ENCODE measurements at regions not wholly inside any gene's neighbourhood (a gene's known extent, or its start where the extent isn't known, plus 50 kb on each side); places are given as distances from the start of the nearest gene placed in this dataset.

DNA sequence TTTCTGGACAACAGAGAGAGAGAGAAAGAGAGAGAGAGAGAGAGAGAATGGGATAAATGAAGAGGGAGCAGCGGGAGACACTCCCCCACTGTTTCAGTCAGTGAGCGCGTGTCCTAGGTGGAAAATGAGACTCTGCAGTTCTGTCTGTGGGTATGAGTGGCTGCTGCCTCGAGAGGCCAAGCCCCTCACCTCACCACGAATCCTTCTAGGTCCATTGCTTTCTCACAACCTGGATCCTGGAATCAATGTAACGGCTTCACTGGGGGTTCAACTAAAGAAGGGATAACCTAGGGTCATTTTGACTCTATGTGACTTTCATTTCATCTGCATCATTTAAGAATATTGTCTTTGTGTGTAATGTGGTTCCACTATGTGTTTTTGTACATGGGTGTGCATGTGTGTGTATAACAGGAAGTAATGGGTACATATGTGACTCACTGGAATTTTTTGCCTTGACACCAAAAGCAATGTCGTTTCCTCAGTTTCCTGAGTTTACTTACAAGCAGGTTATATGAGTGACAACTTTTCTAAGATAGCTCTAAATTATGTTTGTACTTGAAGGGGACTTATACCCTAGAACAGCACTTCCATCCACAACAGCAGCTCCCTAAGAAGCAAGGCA is 221.4 kb upstream of the TRIB2 start:
- DNase-seq (ENCODE audit: low read depth) = no peak

DNA sequence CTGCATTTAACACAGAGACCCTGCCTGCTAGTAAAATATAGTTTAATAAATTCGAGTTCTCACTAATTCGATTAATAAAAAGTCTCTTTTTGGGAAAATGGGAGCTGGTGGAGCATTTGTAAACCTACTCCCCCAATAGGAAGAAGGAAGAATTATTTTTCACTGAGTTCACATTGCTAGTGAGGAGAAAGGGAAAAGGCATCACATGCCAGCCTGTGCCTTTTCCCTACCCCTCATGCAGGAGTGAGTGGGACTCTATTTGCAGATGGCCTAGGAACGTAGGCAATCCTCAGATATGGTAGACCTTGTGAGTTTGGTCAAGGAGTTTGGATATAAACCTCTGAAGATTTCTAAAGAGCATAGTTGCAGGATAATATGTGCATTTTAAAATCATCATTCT is 218.4 kb upstream of the TRIB2 start:
- no peak for DNase-seq (ENCODE audit: low read depth)

DNA sequence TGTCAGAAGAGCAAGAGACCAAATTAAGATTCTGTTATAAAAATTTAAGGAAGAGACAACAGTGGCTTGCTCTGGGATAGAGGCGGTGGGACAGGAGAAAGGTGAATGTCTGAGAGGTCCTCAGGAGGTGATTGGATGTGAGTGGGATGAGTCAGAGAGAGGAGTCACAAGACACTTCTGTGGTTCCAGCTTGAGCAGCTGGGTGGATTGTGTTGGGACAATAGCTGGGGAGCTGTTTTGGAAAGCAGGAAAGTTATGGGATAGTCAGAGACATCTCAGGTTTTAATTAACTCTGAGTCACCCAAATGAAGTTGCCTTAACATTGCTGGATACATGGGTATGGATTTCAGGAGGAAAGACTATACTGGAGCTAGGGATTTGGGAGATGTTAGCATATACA is 218.0 kb upstream of the TRIB2 start:
- peak; percentile 64 for DNase-seq (ENCODE audit: low read depth)

DNA sequence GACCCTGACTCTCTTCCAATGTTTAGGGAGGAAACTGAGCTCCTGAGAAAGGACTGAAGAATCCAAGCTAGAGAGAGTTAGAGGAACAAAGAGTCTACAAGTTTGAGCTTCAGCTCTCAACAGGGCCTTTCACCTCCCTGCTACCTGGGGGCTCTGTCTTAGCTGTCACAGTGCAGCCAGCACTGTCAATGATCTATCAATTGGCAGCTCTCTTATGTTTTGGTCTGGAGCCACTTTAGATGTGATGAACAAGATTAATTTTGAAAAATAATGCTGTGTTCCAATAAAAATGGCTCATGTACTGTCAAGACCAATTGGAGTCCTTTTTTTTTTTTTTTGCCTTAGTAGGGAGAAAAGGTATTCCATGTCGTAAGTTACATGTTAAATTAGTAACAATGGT is 215.8 kb upstream of the TRIB2 start:
- no peak for DNase-seq (ENCODE audit: low read depth)

DNA sequence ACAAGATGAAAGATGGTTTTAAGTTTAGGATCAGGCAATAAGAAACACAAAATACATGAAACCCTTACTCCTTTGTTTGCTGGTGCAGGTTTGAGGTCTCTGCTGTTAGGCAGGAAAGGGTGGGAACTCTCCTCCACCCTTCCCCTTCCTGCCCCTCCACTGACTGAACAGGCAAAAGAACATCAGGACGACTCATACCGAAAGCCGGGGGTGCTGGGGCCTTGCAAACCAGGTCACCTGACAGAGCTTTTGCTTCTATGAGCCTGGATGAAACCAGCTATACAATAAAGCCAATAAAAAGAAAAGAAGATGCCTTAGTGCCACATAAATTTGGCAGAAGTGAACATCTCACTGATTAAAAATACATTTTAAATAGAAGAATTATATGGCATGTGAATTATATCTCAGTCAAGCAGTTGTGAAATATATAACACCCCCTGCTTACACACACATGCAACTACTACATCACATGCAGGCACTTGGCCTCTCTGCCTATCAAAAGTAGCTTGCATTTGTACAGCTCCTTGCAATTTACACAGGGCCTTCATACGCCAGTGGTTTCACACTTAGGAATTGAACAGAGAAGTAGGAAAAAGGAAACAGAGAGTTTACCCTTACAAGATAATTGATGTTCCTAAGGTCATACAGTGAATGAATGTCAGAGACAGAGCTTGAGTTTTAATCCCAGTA is 215.1 kb upstream of the TRIB2 start:
- no peak for DNase-seq (ENCODE audit: low read depth)

DNA sequence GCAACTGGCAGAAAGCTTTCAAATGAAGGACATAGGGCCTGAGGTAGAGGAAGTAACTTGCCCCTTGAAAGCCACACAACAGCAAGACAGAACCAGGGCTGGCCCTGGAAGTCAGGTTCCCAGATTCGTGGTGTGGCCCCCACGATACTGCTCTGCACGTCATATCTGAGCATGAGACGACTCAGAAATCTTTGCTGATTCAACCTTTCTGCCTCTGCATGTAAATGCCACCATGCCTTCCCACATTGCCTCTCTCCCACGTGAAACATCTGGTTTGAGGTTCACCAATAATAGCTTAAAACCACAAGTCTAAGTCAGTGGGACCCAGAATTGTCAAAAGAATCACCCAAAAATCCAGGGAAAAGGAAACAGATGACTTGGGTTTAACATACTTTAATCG is 214.0 kb upstream of the TRIB2 start:
- no peak for DNase-seq (ENCODE audit: low read depth)

DNA sequence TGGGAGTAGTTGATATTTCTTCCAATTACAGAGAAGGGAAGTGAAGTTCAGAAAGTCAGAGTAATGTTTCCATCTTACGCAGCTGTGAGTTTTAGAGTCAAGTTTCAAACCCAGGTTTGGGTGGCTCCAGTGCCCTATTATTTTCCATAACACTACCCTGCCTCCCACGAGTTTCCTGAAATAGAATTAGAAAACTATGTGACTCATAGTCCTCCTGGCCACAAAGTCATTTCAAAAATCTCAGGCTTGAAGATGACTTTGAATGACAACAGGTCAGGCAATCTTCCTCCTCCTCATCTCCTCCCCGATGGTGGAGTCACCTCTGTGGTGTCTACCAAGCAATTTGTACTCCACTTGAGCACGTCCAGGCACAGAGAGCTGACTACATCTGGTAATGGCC is 212.3 kb upstream of the TRIB2 start:
- DNase-seq (ENCODE audit: low read depth) = no peak

DNA sequence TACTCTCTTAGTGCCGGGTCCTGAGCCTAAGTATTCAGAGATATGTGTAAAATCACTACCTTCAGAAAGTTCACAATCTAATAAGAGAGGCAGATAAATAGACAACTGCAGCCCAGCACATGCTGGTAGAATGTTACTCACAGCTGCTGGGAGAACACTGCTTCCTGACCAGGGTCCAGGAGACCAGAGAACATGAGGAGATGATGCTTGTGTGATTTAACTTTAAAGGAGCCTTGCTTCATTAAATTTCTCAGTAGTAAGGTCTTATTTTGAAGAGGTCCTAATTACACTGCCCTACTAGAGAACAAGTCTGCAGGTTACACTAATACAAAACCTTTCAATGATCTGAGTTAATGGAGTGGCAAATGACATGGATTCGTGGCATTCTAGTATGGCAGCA is 209.9 kb upstream of the TRIB2 start:
- no peak for DNase-seq (ENCODE audit: low read depth)

DNA sequence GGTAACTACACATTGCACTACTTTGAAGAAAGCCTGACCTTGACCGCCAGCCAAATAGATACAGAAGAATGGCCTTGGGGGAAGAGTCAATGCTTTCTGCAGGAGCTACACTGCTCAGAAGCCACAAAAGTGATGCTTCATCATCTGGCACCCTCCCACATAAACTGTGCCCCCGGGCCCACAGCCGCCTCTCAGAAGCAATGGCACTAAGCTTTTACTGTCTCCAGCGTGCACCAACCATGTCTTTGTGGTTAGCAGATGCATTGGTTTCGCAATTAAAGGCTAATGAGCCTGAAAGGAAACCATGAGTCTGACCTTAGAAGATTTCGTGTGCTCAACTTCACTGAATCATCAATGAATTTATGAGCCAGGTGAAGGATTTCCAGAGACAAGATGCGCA is 209.4 kb upstream of the TRIB2 start:
- peak; percentile 88 for DNase-seq (ENCODE audit: low read depth)

DNA sequence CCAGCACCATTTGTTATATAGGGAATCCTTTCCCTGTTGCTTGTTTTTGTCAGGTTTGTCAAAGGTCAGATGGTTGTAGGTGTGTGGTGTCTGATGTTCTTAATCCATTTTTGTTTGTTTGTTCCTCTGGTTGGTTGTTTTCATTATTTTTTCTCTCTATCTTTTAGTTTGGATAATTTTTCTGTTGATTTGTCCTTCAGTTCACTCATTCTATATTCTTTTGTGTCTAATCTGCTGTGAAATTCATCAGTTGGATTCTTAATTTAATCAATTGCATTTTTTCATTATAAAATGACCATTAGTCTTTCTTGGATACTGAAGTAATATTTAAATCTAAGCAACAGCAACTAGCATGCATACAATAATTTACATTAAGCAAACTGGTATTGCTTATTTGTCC is 206.7 kb upstream of the TRIB2 start:
- DNase-seq (ENCODE audit: low read depth) = no peak

DNA sequence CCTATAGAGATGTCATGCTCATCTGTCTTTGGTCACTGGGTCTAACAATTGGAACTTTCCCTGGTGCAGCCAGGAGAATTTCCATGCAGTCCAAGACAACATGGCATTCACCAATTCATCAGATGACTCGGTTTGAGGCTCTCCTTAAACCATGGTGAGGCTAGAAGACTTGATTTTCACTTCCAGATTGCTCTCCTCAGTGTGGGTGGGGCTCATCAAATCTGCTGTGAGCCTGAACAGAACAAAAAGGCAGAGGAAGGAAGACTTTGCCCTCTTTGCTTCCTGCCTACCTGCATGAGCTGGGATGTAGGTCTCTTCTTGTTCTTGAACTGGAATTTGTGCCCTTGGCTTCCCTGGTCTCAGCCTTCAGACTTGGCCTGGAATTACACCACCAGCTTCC is 203.4 kb upstream of the TRIB2 start:
- DNase-seq (ENCODE audit: low read depth) = no peak

DNA sequence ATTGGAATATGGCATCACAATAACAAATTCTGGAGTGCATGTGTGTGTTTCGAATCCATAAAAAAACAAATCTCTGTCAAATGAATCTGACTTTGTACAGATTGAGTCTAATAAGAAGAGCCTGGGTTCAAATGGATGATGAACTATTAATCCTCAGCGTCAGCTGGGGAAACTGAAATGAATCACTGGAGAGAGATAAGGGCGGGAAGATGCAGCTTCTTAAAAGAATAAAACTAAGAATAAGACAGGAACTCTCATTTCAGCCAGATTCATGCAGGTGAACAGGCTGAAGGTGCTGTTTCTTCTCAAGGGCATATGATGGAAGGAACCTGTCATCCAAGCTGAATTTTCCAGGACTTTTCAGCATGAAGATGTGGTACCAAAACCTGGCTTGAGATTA is 202.6 kb upstream of the TRIB2 start:
- DNase-seq (ENCODE audit: low read depth) = no peak

DNA sequence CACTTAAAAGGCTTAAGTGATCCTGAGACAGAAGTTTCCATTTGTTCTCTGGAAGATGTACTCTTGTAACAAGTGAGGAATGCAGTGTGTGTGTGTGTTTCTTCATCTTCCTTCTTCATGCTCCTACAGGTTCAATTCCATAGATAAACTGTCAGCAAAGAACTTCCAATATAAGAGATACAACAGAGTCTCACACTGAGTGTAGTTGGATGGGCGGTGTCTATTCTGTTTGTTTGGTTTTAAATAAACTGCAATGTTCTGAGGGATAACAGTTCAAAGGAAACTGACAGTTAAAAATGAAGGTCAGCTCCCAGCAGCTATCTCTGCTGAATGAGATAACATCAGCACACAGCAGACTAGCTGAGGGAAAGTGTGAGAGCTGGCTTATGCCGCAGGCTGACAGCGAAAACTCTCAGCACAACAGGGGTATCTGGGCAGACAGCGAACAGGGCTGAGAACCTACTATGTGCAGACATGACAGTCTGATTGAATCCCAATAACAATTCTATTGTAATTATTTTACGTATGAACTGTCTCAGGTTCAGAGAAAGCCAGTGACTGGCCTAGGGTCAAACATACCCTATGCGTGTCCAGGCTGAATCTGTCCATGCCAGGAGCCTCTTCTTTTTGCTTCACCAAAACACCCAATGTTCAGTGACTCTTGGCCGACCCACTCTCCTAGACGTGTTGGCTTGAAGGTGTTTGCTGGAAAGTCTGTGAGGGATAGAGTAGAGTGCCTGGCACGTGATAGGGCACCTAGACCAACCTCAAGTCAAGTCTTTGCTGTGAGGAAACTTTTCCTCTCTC is 201.9 kb upstream of the TRIB2 start:
- DNase-seq (ENCODE audit: low read depth) = no peak

DNA sequence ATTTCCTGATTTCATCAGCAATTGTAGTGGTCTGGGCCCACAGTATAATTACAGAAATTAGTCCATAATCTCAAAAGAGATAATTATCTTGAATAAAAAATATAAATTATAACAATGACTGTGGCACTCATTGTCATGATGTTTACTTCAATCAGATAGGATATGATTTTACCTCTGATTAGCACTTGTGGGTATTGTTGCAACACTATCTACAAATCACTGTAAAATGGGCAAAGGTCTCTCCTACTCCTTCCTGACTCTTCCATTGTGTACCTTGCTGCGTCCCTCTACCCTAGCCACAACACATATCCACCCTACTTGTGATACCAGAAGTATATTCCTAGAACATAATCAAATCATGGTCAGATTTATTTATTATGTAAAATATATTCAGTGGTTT is 200.9 kb upstream of the TRIB2 start:
- DNase-seq (ENCODE audit: low read depth) = no peak

DNA sequence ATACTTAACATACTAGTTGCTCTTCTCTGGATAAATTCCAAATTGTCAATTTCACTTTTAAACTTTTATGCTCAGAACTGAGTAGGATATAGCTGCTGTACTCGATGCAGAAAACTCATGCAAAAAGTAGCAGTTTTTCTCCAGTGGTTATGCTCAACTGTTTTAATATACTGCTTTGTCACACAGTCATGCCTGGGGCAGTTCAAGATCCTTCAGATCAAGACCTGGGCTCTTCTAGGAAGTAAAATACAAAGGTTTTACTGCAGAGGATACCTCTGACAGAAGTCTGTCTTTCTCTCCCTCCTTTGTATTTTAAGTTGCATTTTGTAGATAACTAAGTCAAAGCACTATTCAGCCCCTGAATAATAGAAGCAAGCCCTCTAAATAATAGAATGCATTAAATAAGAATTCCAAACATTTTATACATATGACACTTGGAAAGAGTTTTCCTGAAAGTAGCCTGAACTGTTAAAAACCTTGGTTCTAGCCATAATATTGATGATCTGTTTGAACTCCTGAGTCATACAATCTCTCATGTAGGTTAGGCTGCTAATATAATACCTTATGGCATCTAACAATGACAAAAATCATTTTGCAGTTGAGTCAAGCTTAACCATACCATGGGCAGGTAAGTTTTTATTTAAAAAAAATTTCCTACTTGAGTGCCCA is 183.3 kb upstream of the TRIB2 start:
- no peak for DNase-seq (ENCODE audit: low read depth)

DNA sequence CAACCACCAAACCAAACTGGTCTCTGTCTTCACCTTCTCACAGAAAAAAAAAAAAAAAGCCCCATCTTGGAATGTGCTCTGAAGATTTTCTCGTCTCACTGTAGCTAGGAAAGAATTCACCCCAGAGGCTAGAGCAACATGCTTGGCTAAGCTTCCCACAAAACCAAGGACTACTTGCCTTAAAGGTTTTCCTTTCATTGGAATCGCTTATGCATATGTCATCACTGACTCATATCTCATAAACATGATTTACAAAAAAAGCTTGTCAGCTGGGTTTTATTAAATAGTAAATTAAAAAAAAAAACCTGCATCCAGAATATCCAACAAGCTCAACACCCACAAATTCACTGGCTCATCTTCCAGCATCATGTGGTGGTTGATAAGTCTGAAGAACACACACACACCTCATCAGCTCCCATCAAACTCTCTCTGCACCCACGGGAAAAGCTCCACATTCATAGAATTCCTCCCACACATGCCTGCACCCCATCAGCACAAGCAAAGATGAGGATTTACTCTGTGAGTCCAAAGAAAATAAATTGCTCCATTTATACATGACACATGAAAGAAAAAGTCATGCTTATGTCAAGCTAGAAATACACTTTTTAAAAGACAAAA is 182.0 kb upstream of the TRIB2 start:
- DNase-seq (ENCODE audit: low read depth) = peak; percentile 94

DNA sequence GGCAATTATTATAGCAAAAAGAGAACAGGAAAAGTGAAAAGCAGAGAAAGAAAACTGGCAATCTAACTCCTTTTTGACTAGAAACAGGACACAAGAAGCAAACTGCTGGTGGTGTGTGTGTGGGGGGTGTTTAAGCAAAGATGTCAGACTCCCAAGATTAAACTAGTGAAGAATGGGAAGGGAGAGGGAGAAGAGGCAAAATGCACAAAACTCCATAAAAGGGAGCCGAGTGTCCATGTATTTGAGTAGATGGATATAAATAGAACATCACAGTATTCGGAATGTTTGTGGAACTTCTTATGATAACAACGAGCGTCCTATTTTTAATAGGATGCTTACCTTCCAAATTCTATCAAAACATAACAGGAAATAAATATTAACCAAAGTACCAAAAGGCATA is 179.8 kb upstream of the TRIB2 start:
- no peak for DNase-seq (ENCODE audit: low read depth)

DNA sequence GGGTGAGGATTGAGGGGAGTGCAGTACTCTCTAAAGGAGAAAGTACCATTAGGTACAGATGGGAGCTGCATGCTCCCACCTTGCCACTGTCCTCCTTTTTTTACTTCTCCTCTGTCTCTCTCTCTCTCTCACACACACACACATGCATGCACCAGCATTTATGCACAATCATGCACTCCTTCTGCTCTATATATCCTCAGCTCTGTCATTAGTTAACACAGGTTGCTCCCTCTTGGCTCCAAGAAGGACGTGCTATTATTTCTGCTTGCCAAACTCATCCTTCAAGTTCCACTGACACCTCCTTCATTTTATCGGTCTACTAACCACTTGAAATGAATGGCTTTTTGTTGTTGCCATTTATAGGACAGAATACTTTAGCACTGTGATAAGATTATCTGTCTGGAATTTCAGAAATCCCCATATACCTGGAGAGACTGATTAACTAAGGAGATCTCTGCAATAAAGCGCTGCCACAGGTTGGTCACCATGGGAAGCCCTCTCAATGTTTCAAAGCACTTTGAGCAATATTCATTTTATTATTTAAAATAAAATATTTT is 178.5 kb upstream of the TRIB2 start:
- no peak for DNase-seq (ENCODE audit: low read depth)

DNA sequence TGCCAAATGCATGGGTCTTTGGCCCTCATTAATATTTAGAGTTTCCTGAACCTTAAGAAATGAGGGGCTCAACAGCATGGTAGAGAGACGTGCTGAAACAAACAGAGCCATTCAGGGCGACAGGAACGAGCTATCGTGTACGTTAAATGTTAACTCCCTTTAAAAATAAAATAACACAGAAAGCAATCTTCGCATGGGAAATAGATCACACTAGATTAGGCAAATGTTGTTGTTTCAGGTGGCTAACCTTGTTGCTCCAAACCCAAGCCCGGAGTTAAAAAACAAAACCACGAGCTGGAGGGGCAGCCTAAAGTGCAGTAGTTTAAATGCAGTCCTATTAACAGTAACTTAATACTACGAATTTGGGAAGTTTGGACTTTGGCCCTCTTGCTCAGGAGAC is 177.4 kb upstream of the TRIB2 start:
- no peak for DNase-seq (ENCODE audit: low read depth)

DNA sequence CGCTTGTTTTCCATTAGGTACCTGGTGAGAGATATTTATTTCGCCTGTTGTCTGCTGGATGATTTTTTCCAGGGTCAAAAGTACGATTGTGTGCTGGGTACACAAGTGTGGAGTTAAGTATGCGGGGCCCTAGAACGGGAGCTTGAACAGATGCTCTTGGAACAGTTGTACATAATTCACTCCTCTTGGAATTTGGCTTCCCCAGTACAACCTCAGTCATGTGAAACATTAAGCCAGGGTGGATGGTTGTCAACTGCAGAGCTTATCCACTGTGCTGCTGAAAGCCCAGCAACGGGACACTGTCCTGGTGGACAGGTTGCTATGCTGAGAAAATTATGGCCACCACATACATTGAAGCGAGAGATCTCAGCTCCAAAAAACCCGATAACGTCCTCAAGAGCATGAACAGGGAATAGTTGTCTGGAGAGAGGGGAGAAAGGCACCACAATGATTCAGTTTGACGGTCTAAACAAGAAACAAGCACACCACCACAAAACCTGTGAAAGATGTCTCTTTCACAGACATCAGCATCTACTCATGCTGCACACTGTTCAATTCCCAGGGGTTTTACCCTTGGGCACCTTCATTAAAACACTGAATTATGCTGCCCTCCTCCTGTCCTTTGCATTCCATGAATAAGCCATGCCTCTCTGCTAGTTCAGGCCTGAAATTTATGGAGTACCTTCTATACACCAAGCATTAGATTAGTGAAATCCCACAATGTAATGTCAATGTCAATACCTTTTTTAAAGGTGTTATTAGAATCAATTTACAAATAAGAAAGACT is 176.8 kb upstream of the TRIB2 start:
- DNase-seq (ENCODE audit: low read depth) = no peak
